Tibial artery (tissue), 4 donors: ENCODE measurements at regions not wholly inside any gene's neighbourhood (a gene's known extent, or its start where the extent isn't known, plus 50 kb on each side); places are given as distances from the start of the nearest gene placed in this dataset.

ENCODE experiments used
- DNase-seq, 2 donors: peaks; one replicate each; pipeline ENCODE4 v3.0.0-alpha.2; 2019
- H3K27ac ChIP-seq, 2 donors: fragments of 200-600 bp; sonication (generic) in 1 of 2; 1 replicate in 1 of 2; 2 replicates in 1 of 2; pipeline ENCODE4 v1.5.1; 2018 to 2019; ENCODE audit warnings: mild to moderate bottlenecking in 1 of 2
- H3K27me3 ChIP-seq, 2 donors: fragments of 200-600 bp; sonication (generic) in 1 of 2; one replicate each; pipeline versions ENCODE4 v1.5.1 to v1.6.0; 2016 to 2019
- H3K36me3 ChIP-seq, 3 donors: fragments of 200-600 bp; sonication (generic) in 2 of 3; one replicate each; pipeline ENCODE4 v1.5.1; 2016 to 2019; ENCODE audit warnings: mild to moderate bottlenecking in 2 of 3
- H3K4me1 ChIP-seq, 4 donors: fragments of 200-600 bp; sonication (generic) in 2 of 4; 1 replicate in 3 of 4; 2 replicates in 1 of 4; pipeline ENCODE4 v1.5.1; 2016 to 2019
- H3K4me3 ChIP-seq, 2 donors: fragments of 200-600 bp; sonication (generic) in 1 of 2; 1 replicate in 1 of 2; 2 replicates in 1 of 2; pipeline ENCODE4 v1.5.1; 2018 to 2019; ENCODE audit warnings: mild to moderate bottlenecking in 2 of 2
- H3K9me3 ChIP-seq, 3 donors: fragments of 200-600 bp; sonication (generic) in 1 of 3; one replicate each; pipeline ENCODE4 v1.5.1; 2016 to 2019
- CTCF ChIP-seq, 2 experiments: fragments of 200-600 bp in 1 of 2; fragments of 450-650 bp in 1 of 2; IDR thresholded peaks; one replicate each; pipeline ENCODE4 v1.5.1; 2017 to 2019; ENCODE audit warnings: antibody characterized with exemption in 2 of 2, mild to moderate bottlenecking in 1 of 2, moderate library complexity in 1 of 2
- intact Hi-C: fragments of 100-400 bp; cut with DNase I; formaldehyde crosslinking; loops from one replicate; pipeline ENCODE4 v1.15.0; 2023; ENCODE audit warnings: low total_unique reads

GRCh38 chr1:235013512-235013911 lies 115.1 kb downstream of the TOMM20 start:
- Histone ChIP-seq H3K27ac (no peak overlapping the region), H3K4me3 (no peak overlapping the region), H3K9me3 (peaks cover 0 to 4% (median 0%) of the 10 kb centered on the region in 3 donors), H3K4me1 (peaks cover 0 to 20% (median 0%) of the 10 kb centered on the region in 4 donors), H3K27me3 (no peaks in the 10 kb centered on the region), H3K36me3 (no peaks in the 10 kb centered on the region)
- intact Hi-C loops, result no loop called here
- DNase-seq, result peak in 1 of 2 donors; percentile 56
- TF ChIP-seq CTCF (IDR thresholded peaks at IDR 0.05), result no peak

- Histone ChIP-seq H3K9me3 (peaks cover 0 to 5% (median 0%) of the 10 kb centered on the region in 3 donors), H3K36me3 (no peaks in the 10 kb centered on the region), H3K4me1 (peaks cover 0 to 17% (median 0%) of the 10 kb centered on the region in 4 donors), H3K27me3 (no peaks in the 10 kb centered on the region), H3K27ac (no peak overlapping the region), H3K4me3 (no peak overlapping the region)
- no peak for DNase-seq
- TF ChIP-seq CTCF (IDR thresholded peaks at IDR 0.05), result no peak
- intact Hi-C loops, result no loop called here
Measured at GRCh38 chr1:235012436-235013210, 116.0 kb downstream of the TOMM20 start.

GRCh38 chr1:235011599-235012435 lies 116.8 kb downstream of the TOMM20 start:
- H3K27ac ChIP-seq, result no peak overlapping the region
- H3K9me3 ChIP-seq, result peaks cover 0 to 5% (median 0%) of the 10 kb centered on the region in 3 donors
- peaks cover 0 to 17% (median 0%) of the 10 kb centered on the region in 4 donors for H3K4me1 ChIP-seq
- no peak overlapping the region for H3K4me3 ChIP-seq
- intact Hi-C loops, result no loop called here
- no peaks in the 10 kb centered on the region for H3K36me3 ChIP-seq
- no peak for DNase-seq
- TF ChIP-seq CTCF (IDR thresholded peaks at IDR 0.05), result no peak
- no peaks in the 10 kb centered on the region for H3K27me3 ChIP-seq

- no peak for TF ChIP-seq CTCF (IDR thresholded peaks at IDR 0.05)
- Histone ChIP-seq H3K36me3 (no peaks in the 10 kb centered on the region), H3K4me1 (peaks cover 0 to 17% (median 0%) of the 10 kb centered on the region in 4 donors), H3K27me3 (no peaks in the 10 kb centered on the region), H3K27ac (no peak overlapping the region), H3K4me3 (no peak overlapping the region), H3K9me3 (peaks cover 0 to 5% (median 0%) of the 10 kb centered on the region in 3 donors)
- intact Hi-C loops, result no loop called here
- DNase-seq, result no peak
Measured at GRCh38 chr1:235011064-235011598, 117.5 kb downstream of the TOMM20 start.

GRCh38 chr1:235009561-235010306 lies 118.9 kb downstream of the TOMM20 start:
- no peak for DNase-seq
- no peak overlapping the region for H3K27ac ChIP-seq
- H3K27me3 ChIP-seq, result no peaks in the 10 kb centered on the region
- TF ChIP-seq CTCF (IDR thresholded peaks at IDR 0.05), result no peak
- peaks cover 0 to 5% (median 0%) of the 10 kb centered on the region in 3 donors for H3K9me3 ChIP-seq
- H3K36me3 ChIP-seq, result no peaks in the 10 kb centered on the region
- H3K4me1 ChIP-seq, result peaks cover 0 to 17% (median 0%) of the 10 kb centered on the region in 4 donors
- intact Hi-C loops, result no loop called here
- H3K4me3 ChIP-seq, result no peak overlapping the region
